ENCODE measurements at regions not wholly inside any gene's neighbourhood (a gene's known extent, or its start where the extent isn't known, plus 50 kb on each side); places are given as distances from the start of the nearest gene placed in this dataset.
A peak's percentile ranks its signal among the peaks of the same experiment; 100 is the strongest.

GRCh38 chr1:208309771-208310170, 65.6 kb upstream of the PLXNA2 start:
- POLR2A ChIA-PET, result no interaction called here
- CTCF ChIA-PET, result no interaction called here
- DNase-seq (ENCODE audit: extremely low spot score), result no peak
- TF ChIP-seq TARDBP (IDR thresholded peaks at IDR 0.05), result no peak
- no peak for TF ChIP-seq ELF4 (IDR thresholded peaks at IDR 0.05)
- TF ChIP-seq SUZ12 (IDR thresholded peaks at IDR 0.05), result no peak
- no peak for TF ChIP-seq ZNF384 (IDR thresholded peaks at IDR 0.05)
- TF ChIP-seq PKNOX1 (IDR thresholded peaks at IDR 0.05), result no peak
- no peak for TF ChIP-seq L3MBTL2 (conservative IDR thresholded peaks at IDR 0.05)
- no peak for TF ChIP-seq FOXA1 (IDR thresholded peaks at IDR 0.05)
- TF ChIP-seq FOXK2 (IDR thresholded peaks at IDR 0.05), result no peak
- no peak for TF ChIP-seq CTBP1 (IDR thresholded peaks at IDR 0.05; ENCODE audit: borderline replicate concordance)
- TF ChIP-seq SP1 (IDR thresholded peaks at IDR 0.05), result no peak
- no peak for TF ChIP-seq LEF1 (IDR thresholded peaks at IDR 0.05; ENCODE audit: borderline replicate concordance)
- no peak for TF ChIP-seq BHLHE40 (IDR thresholded peaks at IDR 0.05; ENCODE audit: borderline replicate concordance)
- no peak for TF ChIP-seq FOXM1 (IDR thresholded peaks at IDR 0.05; ENCODE audit: borderline replicate concordance)
- no peak for TF ChIP-seq HDGF (IDR thresholded peaks at IDR 0.05; ENCODE audit: borderline replicate concordance)
- TF ChIP-seq ARNT (IDR thresholded peaks at IDR 0.05), result no peak
- TF ChIP-seq NFRKB (IDR thresholded peaks at IDR 0.05), result no peak

- POLR2A ChIA-PET, result no interaction called here
- CTCF ChIA-PET, result no interaction called here
- DNase-seq (ENCODE audit: extremely low spot score), result no peak
- TF ChIP-seq ZNF384 (IDR thresholded peaks at IDR 0.05), result no peak
- no peak for TF ChIP-seq L3MBTL2 (conservative IDR thresholded peaks at IDR 0.05)
- no peak for TF ChIP-seq FOXK2 (IDR thresholded peaks at IDR 0.05)
- TF ChIP-seq HDGF (IDR thresholded peaks at IDR 0.05; ENCODE audit: borderline replicate concordance), result no peak
- TF ChIP-seq FOXM1 (IDR thresholded peaks at IDR 0.05; ENCODE audit: borderline replicate concordance), result no peak
- no peak for TF ChIP-seq FOXA1 (IDR thresholded peaks at IDR 0.05)
- TF ChIP-seq BHLHE40 (IDR thresholded peaks at IDR 0.05; ENCODE audit: borderline replicate concordance), result no peak
- TF ChIP-seq LEF1 (IDR thresholded peaks at IDR 0.05; ENCODE audit: borderline replicate concordance), result no peak
- TF ChIP-seq NFRKB (IDR thresholded peaks at IDR 0.05), result no peak
- no peak for TF ChIP-seq ELF4 (IDR thresholded peaks at IDR 0.05)
- TF ChIP-seq SUZ12 (IDR thresholded peaks at IDR 0.05), result no peak
- TF ChIP-seq CTBP1 (IDR thresholded peaks at IDR 0.05; ENCODE audit: borderline replicate concordance), result no peak
- no peak for TF ChIP-seq ARNT (IDR thresholded peaks at IDR 0.05)
Observed at GRCh38 chr1:208312706-208313105, 68.5 kb upstream of the PLXNA2 start.

DNA sequence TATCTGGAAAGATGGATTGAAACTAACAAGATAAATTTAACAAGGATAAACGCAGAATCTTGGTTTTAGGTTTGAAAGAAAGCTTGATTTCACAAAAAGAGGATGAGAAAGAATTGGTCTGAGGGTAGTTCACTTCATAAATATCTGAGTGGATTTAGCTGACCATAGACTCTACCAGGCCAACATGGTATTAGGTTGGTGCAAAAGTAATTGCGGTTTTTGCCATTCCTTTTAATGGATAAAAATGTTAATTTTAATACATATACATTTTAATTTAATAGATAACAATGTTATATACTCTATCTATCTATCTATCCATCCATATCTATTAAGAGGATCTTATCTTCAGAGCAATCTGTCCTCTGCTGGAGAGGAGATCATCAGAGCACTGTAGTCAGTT, 70.2 kb upstream of the PLXNA2 start:
- TF ChIP-seq SP1 (IDR thresholded peaks at IDR 0.05), result no peak
- TF ChIP-seq FOXA1 (IDR thresholded peaks at IDR 0.05), result no peak
- TF ChIP-seq L3MBTL2 (conservative IDR thresholded peaks at IDR 0.05), result no peak
- peak; percentile 73 for TF ChIP-seq ELF4 (IDR thresholded peaks at IDR 0.05)
- ChIA-PET CTCF (no interaction called here), POLR2A (no interaction called here)
- no peak for DNase-seq (ENCODE audit: extremely low spot score)

- TF ChIP-seq SP1 (IDR thresholded peaks at IDR 0.05), result no peak
- no peak for TF ChIP-seq FOXM1 (IDR thresholded peaks at IDR 0.05; ENCODE audit: borderline replicate concordance)
- no peak for TF ChIP-seq LEF1 (IDR thresholded peaks at IDR 0.05; ENCODE audit: borderline replicate concordance)
- TF ChIP-seq PKNOX1 (IDR thresholded peaks at IDR 0.05), result no peak
- no peak for TF ChIP-seq SUZ12 (IDR thresholded peaks at IDR 0.05)
- no peak for TF ChIP-seq FOXK2 (IDR thresholded peaks at IDR 0.05)
- no peak for TF ChIP-seq ELF4 (IDR thresholded peaks at IDR 0.05)
- no peak for TF ChIP-seq HDGF (IDR thresholded peaks at IDR 0.05; ENCODE audit: borderline replicate concordance)
- TF ChIP-seq ZNF384 (IDR thresholded peaks at IDR 0.05), result no peak
- no peak for TF ChIP-seq CTBP1 (IDR thresholded peaks at IDR 0.05; ENCODE audit: borderline replicate concordance)
- CTCF ChIA-PET, result no interaction called here
- POLR2A ChIA-PET, result no interaction called here
- DNase-seq (ENCODE audit: extremely low spot score), result no peak
Observed at GRCh38 chr1:208318150-208318734, 74.1 kb upstream of the PLXNA2 start.

DNA sequence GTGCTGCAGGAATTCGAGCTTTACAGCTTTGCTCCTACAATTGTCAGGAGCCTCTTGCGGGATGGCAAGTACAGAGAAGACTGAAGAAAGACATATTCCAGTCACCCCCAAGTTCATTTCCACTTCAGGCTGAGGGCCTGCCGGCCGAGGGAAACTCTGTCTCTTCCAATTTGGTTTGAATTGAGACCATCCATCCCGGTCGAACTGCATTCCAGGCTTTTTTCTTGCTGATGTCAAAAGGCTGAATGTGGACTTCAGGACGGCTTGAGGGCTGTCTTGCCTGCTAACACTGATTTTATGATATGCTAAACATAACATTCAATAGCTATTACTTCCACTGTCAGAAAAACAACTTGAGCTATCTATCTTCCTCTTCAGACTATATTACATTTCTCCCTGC, 79.8 kb upstream of the PLXNA2 start:
- ChIA-PET POLR2A (no interaction called here), CTCF (interaction anchor here (0.6 to 0.7 kb wide), 2 partner anchors 97 to 107 kb away, joined by 3 read pairs; no protein-coding TSS in a partner anchor)
- DNase-seq (ENCODE audit: extremely low spot score), result no peak
- TF ChIP-seq TARDBP (IDR thresholded peaks at IDR 0.05) (no peak), LEF1 (IDR thresholded peaks at IDR 0.05; ENCODE audit: borderline replicate concordance) (no peak), L3MBTL2 (conservative IDR thresholded peaks at IDR 0.05) (no peak), FOXM1 (IDR thresholded peaks at IDR 0.05; ENCODE audit: borderline replicate concordance) (no peak)

DNA sequence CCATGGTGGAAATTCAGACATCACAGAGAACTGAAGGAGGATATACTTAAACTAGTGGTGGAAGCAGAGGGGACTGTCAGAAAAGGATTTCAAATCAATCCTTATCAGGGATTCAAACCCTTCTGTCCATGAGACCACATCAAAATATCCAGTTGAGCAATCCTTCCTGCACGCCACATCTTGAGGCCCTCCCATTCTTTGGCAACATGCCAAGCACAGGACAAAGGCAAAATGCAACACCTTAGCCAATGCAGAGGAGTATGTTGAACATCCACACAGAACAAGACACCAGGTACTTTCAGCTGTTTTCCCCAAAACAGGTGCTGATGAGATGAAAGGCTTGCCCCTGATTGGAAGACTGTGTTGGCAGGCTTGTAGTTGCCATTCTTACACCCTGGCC, 81.8 kb upstream of the PLXNA2 start:
- POLR2A ChIA-PET, result no interaction called here
- no peak for DNase-seq (ENCODE audit: extremely low spot score)
- no peak for TF ChIP-seq FOXA1 (IDR thresholded peaks at IDR 0.05)
- no peak for TF ChIP-seq CTBP1 (IDR thresholded peaks at IDR 0.05; ENCODE audit: borderline replicate concordance)
- TF ChIP-seq ELF4 (IDR thresholded peaks at IDR 0.05), result no peak
- TF ChIP-seq FOXM1 (IDR thresholded peaks at IDR 0.05; ENCODE audit: borderline replicate concordance), result no peak
- TF ChIP-seq SP1 (IDR thresholded peaks at IDR 0.05), result no peak
- TF ChIP-seq SUZ12 (IDR thresholded peaks at IDR 0.05), result no peak
- CTCF ChIA-PET, result no interaction called here

DNA sequence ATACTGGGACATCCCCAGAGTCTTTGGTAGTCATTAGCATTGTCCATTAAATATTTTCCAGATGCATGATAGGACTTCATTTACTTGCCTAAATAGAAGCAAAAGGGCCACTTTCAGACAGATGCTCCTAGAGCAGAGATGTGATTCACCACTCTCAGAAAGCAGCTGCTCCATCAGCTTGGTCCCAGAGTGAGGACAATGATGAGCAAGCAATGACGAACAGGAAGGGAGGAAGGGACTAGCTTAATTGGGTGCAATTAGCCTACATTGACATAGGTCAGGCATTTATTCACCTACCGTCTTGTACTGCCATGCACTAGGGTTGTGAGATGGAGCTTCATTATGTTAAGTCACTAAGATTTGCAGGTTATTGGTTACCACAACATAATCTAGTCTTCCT, 85.1 kb upstream of the PLXNA2 start:
- CTCF ChIA-PET, result no interaction called here
- TF ChIP-seq FOXK2 (IDR thresholded peaks at IDR 0.05), result no peak
- no peak for TF ChIP-seq ELF4 (IDR thresholded peaks at IDR 0.05)
- TF ChIP-seq NFRKB (IDR thresholded peaks at IDR 0.05), result no peak
- TF ChIP-seq TARDBP (IDR thresholded peaks at IDR 0.05), result no peak
- TF ChIP-seq HDGF (IDR thresholded peaks at IDR 0.05; ENCODE audit: borderline replicate concordance), result no peak
- TF ChIP-seq SUZ12 (IDR thresholded peaks at IDR 0.05), result no peak
- no peak for TF ChIP-seq CTBP1 (IDR thresholded peaks at IDR 0.05; ENCODE audit: borderline replicate concordance)
- no peak for TF ChIP-seq FOXM1 (IDR thresholded peaks at IDR 0.05; ENCODE audit: borderline replicate concordance)
- no peak for TF ChIP-seq ARNT (IDR thresholded peaks at IDR 0.05)
- no peak for TF ChIP-seq PKNOX1 (IDR thresholded peaks at IDR 0.05)
- no peak for TF ChIP-seq LEF1 (IDR thresholded peaks at IDR 0.05; ENCODE audit: borderline replicate concordance)
- TF ChIP-seq ZNF384 (IDR thresholded peaks at IDR 0.05), result no peak
- no peak for TF ChIP-seq BHLHE40 (IDR thresholded peaks at IDR 0.05; ENCODE audit: borderline replicate concordance)
- POLR2A ChIA-PET, result no interaction called here
- no peak for DNase-seq (ENCODE audit: extremely low spot score)
